Left ventricle myocardium inferior (tissue), 1 donor: ENCODE measurements at regions not wholly inside any gene's neighbourhood (a gene's known extent, or its start where the extent isn't known, plus 50 kb on each side); places are given as distances from the start of the nearest gene placed in this dataset.

Experiments
- DNase-seq: peaks from one replicate; pipeline ENCODE4 v3.0.0-alpha.2; 2020
- H3K27ac ChIP-seq: fragments of 200-600 bp; replicated peaks from 2 replicates; pipeline ENCODE4 v1.8.0; 2021
- H3K27me3 ChIP-seq: fragments of 200-600 bp; 2 replicates; pipeline ENCODE4 v1.8.0; 2021; ENCODE audit warnings: low read depth
- H3K36me3 ChIP-seq: fragments of 200-600 bp; 2 replicates; pipeline ENCODE4 v1.8.0; 2021
- H3K4me1 ChIP-seq: fragments of 200-600 bp; 2 replicates; pipeline ENCODE4 v1.8.0; 2021
- H3K4me3 ChIP-seq: fragments of 200-600 bp; 2 replicates; pipeline ENCODE4 v1.8.0; 2021; ENCODE audit warnings: mild to moderate bottlenecking, moderate library complexity
- H3K9me3 ChIP-seq: fragments of 200-600 bp; replicated peaks from 2 replicates; pipeline ENCODE4 v1.8.0; 2021
- CTCF ChIP-seq: fragments of 200-600 bp; IDR thresholded peaks from 2 replicates; pipeline ENCODE4 v1.8.0; 2021; ENCODE audit warnings: antibody characterized with exemption, mild to moderate bottlenecking, borderline replicate concordance
- intact Hi-C: fragments of 100-400 bp; cut with micrococcal nuclease; formaldehyde crosslinking; loops from one replicate; pipeline ENCODE4 v1.11.0; 2022
- donor health status: DM: no; HTN: yes; CAD: no; lungs with severe emphysema.

- DNase-seq, result no peak
- Histone ChIP-seq H3K4me3 (no peak overlapping the region), H3K27me3 (no peaks in the 10 kb centered on the region), H3K36me3 (no peaks in the 10 kb centered on the region), H3K9me3 (no peaks in the 10 kb centered on the region), H3K4me1 (no peaks in the 10 kb centered on the region), H3K27ac (no peak overlapping the region)
- intact Hi-C loops, result no loop called here
- TF ChIP-seq CTCF, result no peak
Measured at GRCh38 chr6:11828262-11828870, 49.8 kb upstream of the ADTRP start.
